ENCODE measurements at regions not wholly inside any gene's neighbourhood (a gene's known extent, or its start where the extent isn't known, plus 50 kb on each side); places are given as distances from the start of the nearest gene placed in this dataset.

DNA sequence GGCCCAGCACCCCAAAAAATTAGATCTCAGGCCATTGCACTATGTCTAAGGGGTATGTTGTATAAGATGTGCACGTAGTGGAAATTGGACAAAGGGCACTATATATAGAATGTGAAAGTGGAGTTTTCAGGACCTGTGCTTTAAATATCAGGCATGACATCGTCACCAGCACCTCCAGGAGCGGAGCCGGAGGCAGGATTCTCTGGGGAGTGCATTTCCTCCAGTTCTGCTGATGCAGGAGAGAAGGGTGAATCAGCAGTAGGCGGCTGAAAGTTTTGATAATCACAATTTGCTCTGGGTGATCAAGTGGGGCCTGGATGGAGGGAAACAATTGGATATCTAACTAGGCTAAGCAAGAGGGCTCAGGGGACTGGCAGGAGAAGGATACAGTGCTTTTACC, 69.1 kb upstream of the NTM start:
- TF ChIP-seq EZH2 (IDR thresholded peaks at IDR 0.05) = no peak
- TF ChIP-seq POLR2AphosphoS5 (IDR thresholded peaks at IDR 0.05; ENCODE audit: borderline replicate concordance, low read depth, low read length) = no peak
